ENCODE measurements at regions not wholly inside any gene's neighbourhood (a gene's known extent, or its start where the extent isn't known, plus 50 kb on each side); places are given as distances from the start of the nearest gene placed in this dataset.

GRCh38 chr10:58951746-58952145, 224.7 kb upstream of the PHYHIPL start:
- peaks cover 19% of the 10 kb centered on the region for H3K4me1 Mint-ChIP-seq (ENCODE audit: unreplicated experiment)

GRCh38 chr10:58952162-58952601, 224.3 kb upstream of the PHYHIPL start:
- H3K9me3 Mint-ChIP-seq: peaks cover 13% of the 10 kb centered on the region
- H3K4me1 Mint-ChIP-seq (ENCODE audit: unreplicated experiment): peaks cover 20% of the 10 kb centered on the region
- H3K27me3 Mint-ChIP-seq: no peaks in the 10 kb centered on the region
- H3K4me3 Mint-ChIP-seq: no peak overlapping the region
- TF ChIP-seq CTCF (conservative IDR thresholded peaks at IDR 0.05): no peak
- DNase-seq (ENCODE audit: extremely low spot score, unreplicated experiment): no peak
- no peak overlapping the region for H3K27ac Mint-ChIP-seq
- no peaks in the 10 kb centered on the region for H3K36me3 Mint-ChIP-seq

More at GRCh38 chr10:58951746-58952145, 224.7 kb upstream of the PHYHIPL start:
- H3K27ac Mint-ChIP-seq: no peak overlapping the region
- no peaks in the 10 kb centered on the region for H3K36me3 Mint-ChIP-seq
- no peaks in the 10 kb centered on the region for H3K27me3 Mint-ChIP-seq
- H3K9me3 Mint-ChIP-seq: peaks cover 9% of the 10 kb centered on the region
- DNase-seq (ENCODE audit: extremely low spot score, unreplicated experiment): no peak
- no peak for TF ChIP-seq CTCF (conservative IDR thresholded peaks at IDR 0.05)
- no peak overlapping the region for H3K4me3 Mint-ChIP-seq

- peak; percentile 91 for TF ChIP-seq CTCF (conservative IDR thresholded peaks at IDR 0.05)
- Mint-ChIP-seq H3K4me3 (no peak overlapping the region), H3K27ac (peak overlapping the region; percentile 16)
Observed at GRCh38 chr10:58952747-58953466, 223.5 kb upstream of the PHYHIPL start.

GRCh38 chr10:58954178-58954577, 222.3 kb upstream of the PHYHIPL start:
- Mint-ChIP-seq H3K27me3 (no peaks in the 10 kb centered on the region), H3K9me3 (peaks cover 14% of the 10 kb centered on the region), H3K36me3 (no peaks in the 10 kb centered on the region), H3K4me1 (ENCODE audit: unreplicated experiment) (peaks cover 20% of the 10 kb centered on the region), H3K27ac (peak overlapping the region; percentile 92), H3K4me3 (peak overlapping the region; percentile 50)
- no peak for DNase-seq (ENCODE audit: extremely low spot score, unreplicated experiment)
- no peak for TF ChIP-seq CTCF (conservative IDR thresholded peaks at IDR 0.05)

More at GRCh38 chr10:58952747-58953466, 223.5 kb upstream of the PHYHIPL start:
- no peak for DNase-seq (ENCODE audit: extremely low spot score, unreplicated experiment)
- Mint-ChIP-seq H3K4me1 (ENCODE audit: unreplicated experiment) (peaks cover 20% of the 10 kb centered on the region), H3K36me3 (no peaks in the 10 kb centered on the region), H3K9me3 (peaks cover 14% of the 10 kb centered on the region), H3K27me3 (no peaks in the 10 kb centered on the region)

GRCh38 chr10:58955615-58956014, 220.8 kb upstream of the PHYHIPL start:
- peaks cover 20% of the 10 kb centered on the region for H3K4me1 Mint-ChIP-seq (ENCODE audit: unreplicated experiment)
- no peak for DNase-seq (ENCODE audit: extremely low spot score, unreplicated experiment)
- no peaks in the 10 kb centered on the region for H3K27me3 Mint-ChIP-seq
- H3K4me3 Mint-ChIP-seq: no peak overlapping the region
- H3K9me3 Mint-ChIP-seq: peaks cover 14% of the 10 kb centered on the region
- no peak for TF ChIP-seq CTCF (conservative IDR thresholded peaks at IDR 0.05)
- H3K27ac Mint-ChIP-seq: no peak overlapping the region
- no peaks in the 10 kb centered on the region for H3K36me3 Mint-ChIP-seq
